RWPE1 (cell line): ENCODE measurements at regions not wholly inside any gene's neighbourhood (a gene's known extent, or its start where the extent isn't known, plus 50 kb on each side); places are given as distances from the start of the nearest gene placed in this dataset.

Source experiments
- CTCF ChIA-PET: fragments of 350-600 bp; sonication (Branson Sonifier 250); formaldehyde crosslinking; extraction: SDS; loops from one replicate; lab custom pipeline; 2021; lab: Yijun Ruan, JAX
- POLR2A ChIA-PET: fragments of 400-600 bp; formaldehyde crosslinking; extraction: SDS; loops from one replicate; lab custom pipeline; 2020; ENCODE audit warnings: antibody characterized with exemption; ENCODE audit not compliant: low non-redundant PET; lab: Yijun Ruan, JAX
- DNase-seq: peaks from one replicate; pipeline ENCODE4 v3.0.0; 2012; ENCODE audit warnings: low spot score
- H3K27ac ChIP-seq: fragments of 450-650 bp; 2 replicates; pipeline ENCODE4 v1.5.1; 2017
- TF ChIP-seq, protein P1 (sequence below): fragments of 450-650 bp; conservative IDR thresholded peaks from 2 replicates; pipeline ENCODE4 v1.5.1; 2017; ENCODE audit warnings: low read depth, mild to moderate bottlenecking

DNA sequence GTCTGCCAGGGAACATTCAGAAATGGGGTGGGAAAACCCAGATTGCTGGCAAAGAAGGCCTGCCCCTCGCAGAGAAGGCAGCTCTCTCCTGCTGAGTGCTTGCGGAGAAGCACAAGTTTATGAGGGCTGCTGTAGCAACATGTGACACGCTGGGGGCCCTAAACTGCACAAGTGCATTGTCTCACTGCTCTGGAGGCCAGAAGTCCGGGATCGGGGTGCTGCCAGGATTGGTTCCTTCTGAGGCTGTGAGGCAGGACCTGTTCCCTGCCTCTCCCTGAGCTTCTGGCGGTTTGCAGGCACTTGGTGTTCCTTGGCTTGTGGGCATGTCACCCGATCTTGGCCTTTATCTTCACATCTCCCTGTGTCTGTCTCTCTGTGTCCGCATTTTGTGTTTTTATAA lies 75.6 kb upstream of the NEURL1B start:
- ChIA-PET POLR2A (no interaction called here), CTCF (interaction anchor here (0.7 kb wide), 1 partner anchor 21 kb away, joined by 4 read pairs; no protein-coding TSS in a partner anchor)
- TF ChIP-seq, protein P1, sequence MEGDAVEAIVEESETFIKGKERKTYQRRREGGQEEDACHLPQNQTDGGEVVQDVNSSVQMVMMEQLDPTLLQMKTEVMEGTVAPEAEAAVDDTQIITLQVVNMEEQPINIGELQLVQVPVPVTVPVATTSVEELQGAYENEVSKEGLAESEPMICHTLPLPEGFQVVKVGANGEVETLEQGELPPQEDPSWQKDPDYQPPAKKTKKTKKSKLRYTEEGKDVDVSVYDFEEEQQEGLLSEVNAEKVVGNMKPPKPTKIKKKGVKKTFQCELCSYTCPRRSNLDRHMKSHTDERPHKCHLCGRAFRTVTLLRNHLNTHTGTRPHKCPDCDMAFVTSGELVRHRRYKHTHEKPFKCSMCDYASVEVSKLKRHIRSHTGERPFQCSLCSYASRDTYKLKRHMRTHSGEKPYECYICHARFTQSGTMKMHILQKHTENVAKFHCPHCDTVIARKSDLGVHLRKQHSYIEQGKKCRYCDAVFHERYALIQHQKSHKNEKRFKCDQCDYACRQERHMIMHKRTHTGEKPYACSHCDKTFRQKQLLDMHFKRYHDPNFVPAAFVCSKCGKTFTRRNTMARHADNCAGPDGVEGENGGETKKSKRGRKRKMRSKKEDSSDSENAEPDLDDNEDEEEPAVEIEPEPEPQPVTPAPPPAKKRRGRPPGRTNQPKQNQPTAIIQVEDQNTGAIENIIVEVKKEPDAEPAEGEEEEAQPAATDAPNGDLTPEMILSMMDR, result no peak
- no peak for DNase-seq
- H3K27ac ChIP-seq, result no peak overlapping the region

DNA sequence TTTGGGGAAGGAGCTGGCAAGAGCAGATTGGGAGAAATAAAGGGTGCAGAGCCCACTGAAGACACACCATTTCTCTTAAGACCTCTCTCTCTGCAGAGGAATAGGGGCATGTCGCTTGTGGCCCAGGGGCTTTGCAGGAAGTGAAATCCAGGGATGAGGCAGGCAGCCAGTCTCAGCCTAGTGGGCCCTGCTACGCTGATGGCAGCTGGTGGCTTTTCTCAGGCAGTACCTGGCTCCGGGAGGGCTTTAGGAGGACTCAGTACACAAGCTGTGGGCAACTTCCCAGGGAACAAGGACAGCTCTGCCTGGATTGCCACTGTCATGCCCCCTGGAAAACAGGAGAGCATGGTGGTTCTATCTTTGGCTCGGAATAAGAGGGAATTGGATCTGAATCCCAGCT lies 76.2 kb upstream of the NEURL1B start:
- ChIA-PET POLR2A (no interaction called here), CTCF (interaction anchor here (0.7 kb wide), 1 partner anchor 22 kb away, joined by 4 read pairs; no protein-coding TSS in a partner anchor)
- TF ChIP-seq, protein P1, result no peak
- DNase-seq, result no peak
- no peak overlapping the region for H3K27ac ChIP-seq

- DNase-seq, result no peak
- CTCF ChIA-PET, result no interaction called here
Observed at GRCh38 chr5:172564188-172564587, 76.9 kb upstream of the NEURL1B start.

GRCh38 chr5:172562443-172562842 lies 78.6 kb upstream of the NEURL1B start:
- DNase-seq, result no peak
- H3K27ac ChIP-seq, result no peak overlapping the region
- POLR2A ChIA-PET, result no interaction called here
- CTCF ChIA-PET, result interaction anchor here (0.6 to 1.1 kb wide), 4 partner anchors 11 to 1704 kb away, joined by 3 to 4 read pairs (median 4); no protein-coding TSS in a partner anchor
- TF ChIP-seq, protein P1, result no peak

More at GRCh38 chr5:172564188-172564587, 76.9 kb upstream of the NEURL1B start:
- no peak overlapping the region for H3K27ac ChIP-seq
- TF ChIP-seq, protein P1, result no peak
- POLR2A ChIA-PET, result no interaction called here

DNA sequence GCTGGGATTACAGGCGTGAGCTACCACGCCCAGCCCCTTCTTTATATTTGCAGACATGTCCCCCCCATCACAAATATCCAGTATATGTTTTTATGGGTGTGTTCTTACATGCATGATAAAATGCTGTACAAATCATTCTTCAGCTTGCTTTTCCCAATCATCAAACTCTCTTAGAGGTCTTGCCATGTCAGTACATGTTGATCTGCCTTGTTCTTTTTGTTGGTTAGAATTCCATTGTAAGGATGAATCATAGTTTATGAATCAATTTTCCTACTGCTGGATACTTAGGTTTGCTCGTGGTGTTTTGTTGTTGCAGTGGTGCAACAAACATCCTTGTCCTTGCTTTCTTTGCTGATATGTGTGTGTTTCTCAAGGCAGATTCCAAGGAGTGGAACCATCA lies 79.9 kb upstream of the NEURL1B start:
- DNase-seq, result peak; percentile 97
- peak overlapping the region; percentile 89 for H3K27ac ChIP-seq
- TF ChIP-seq, protein P1, result no peak
- ChIA-PET CTCF (interaction anchor here (0.6 kb wide), 1 partner anchor 1884 kb away, joined by 3 read pairs; no protein-coding TSS in a partner anchor), POLR2A (interaction anchor here (0.8 kb wide), 1 partner anchor 12 kb away, joined by 3 read pairs; no protein-coding TSS in a partner anchor)

DNA sequence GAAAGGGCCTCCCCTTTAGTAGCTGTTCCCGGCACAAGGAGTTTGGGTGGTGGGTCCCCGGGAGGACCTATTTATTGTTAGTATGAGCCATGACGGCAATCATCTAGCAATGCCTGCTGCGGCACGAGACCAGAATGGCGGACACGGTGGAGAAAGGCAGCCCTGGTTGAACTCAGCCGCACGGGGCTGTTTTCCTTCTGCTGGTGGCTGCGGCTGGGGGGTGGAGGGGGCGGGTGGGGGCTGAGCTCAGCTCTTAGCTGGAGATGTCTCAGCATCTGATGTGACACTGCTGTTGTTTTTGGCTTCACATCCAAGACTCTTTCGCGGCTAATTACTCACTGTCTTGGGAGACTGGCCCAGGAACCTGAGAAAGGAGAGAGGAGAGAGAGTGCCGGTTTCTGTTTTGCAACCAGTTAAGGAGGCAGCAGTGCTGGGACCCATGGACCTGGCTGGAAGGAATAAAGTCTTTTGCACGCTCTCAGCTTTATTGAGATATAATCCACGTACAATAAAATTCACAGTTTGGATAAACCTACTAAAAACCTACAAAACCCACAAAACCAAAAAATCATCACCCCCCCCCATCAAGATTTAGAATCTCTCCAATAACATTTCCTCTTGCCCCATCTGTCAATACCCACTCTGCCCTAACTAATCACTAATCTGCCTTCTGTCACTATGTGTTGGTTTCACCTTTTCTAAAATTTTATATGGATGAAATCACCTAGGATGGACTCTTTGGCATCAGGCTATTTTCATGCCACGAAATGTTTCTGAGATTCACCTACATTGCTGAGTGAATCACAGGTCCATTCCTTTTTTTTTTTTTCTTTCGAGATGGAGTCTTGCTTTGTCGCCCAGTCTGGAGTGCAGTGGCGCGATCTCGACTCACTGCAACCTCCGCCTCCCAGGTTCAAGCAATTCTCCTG lies 81.8 kb upstream of the NEURL1B start:
- peak; percentile 92 for DNase-seq
- TF ChIP-seq, protein P1, result no peak
- CTCF ChIA-PET, result interaction anchor here (0.5 to 0.6 kb wide), 2 partner anchors 138 to 425 kb away, joined by 3 read pairs; partner anchors contain the start of gene ATP6V0E1
- H3K27ac ChIP-seq, result peak overlapping the region; percentile 85
- POLR2A ChIA-PET, result no interaction called here
